RWPE2 (cell line): ENCODE measurements at regions not wholly inside any gene's neighbourhood (a gene's known extent, or its start where the extent isn't known, plus 50 kb on each side); places are given as distances from the start of the nearest gene placed in this dataset.

ENCODE experiments used
- ATAC-seq: fragments of 200-7000 bp; cut with Tn5 transposase; 3 replicates; pipeline ENCODE4 v1.9.1; 2021; ENCODE audit warnings: low read depth
- DNase-seq: peaks from one replicate; pipeline ENCODE4 v3.0.0-alpha.2; 2020; ENCODE audit warnings: low spot score
- H3K27ac ChIP-seq: fragments of 450-650 bp; 2 replicates; pipeline ENCODE4 v1.5.1; 2017; ENCODE audit warnings: mild to moderate bottlenecking; ENCODE audit not compliant: poor library complexity, severe bottlenecking
- H3K27me3 ChIP-seq: fragments of 250-450 bp; sonication (Bioruptor Pico); 2 replicates; pipeline ENCODE4 v1.5.1; 2021; ENCODE audit warnings: mild to moderate bottlenecking, moderate library complexity; ENCODE audit not compliant: insufficient read depth, poor library complexity, severe bottlenecking
- H3K36me3 ChIP-seq: fragments of 250-450 bp; sonication (Bioruptor Pico); 2 replicates; pipeline ENCODE4 v1.5.1; 2020; ENCODE audit warnings: low read depth, mild to moderate bottlenecking, moderate library complexity
- H3K4me1 ChIP-seq: fragments of 250-450 bp; sonication (Bioruptor Pico); 2 replicates; pipeline ENCODE4 v1.5.1; 2021; ENCODE audit warnings: mild to moderate bottlenecking, moderate library complexity; ENCODE audit not compliant: insufficient read depth, poor library complexity, severe bottlenecking
- H3K4me3 ChIP-seq: fragments of 250-450 bp; sonication (Bioruptor Pico); 2 replicates; pipeline ENCODE4 v1.5.1; 2021; ENCODE audit warnings: mild to moderate bottlenecking, moderate library complexity; ENCODE audit not compliant: severe bottlenecking
- H3K9me3 ChIP-seq: fragments of 250-450 bp; sonication (Bioruptor Pico); 2 replicates; pipeline ENCODE4 v1.5.1; 2021; ENCODE audit warnings: mild to moderate bottlenecking, moderate library complexity; ENCODE audit not compliant: severe bottlenecking
- TF ChIP-seq, protein P1 (sequence below): fragments of 450-650 bp; IDR thresholded peaks from one replicate; pipeline ENCODE4 v1.5.1; 2017; ENCODE audit warnings: mild to moderate bottlenecking, moderate library complexity; ENCODE audit not compliant: poor library complexity, severe bottlenecking

DNA sequence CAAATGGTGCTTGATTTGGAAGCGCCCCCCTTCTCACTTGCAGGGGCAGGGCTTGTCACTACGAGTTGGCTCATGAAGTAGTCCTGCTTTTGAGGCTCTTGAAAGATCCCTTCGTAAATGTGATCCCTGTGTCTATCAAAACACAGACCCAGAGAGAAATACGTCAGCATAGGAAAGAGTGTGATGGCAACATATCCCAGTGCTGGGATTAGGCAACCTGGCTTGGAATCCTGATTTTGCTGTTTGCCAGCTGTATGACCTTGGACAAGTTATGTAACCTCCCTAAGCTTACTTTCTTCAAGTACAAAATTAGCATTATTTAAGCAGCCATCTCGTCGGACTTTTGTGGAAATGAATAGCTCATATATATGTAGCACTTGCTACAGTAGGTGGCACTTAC, 228.4 kb downstream of the ATG4C start:
- Histone ChIP-seq H3K36me3 (no peaks in the 10 kb centered on the region), H3K27ac (no peak overlapping the region), H3K27me3 (no peaks in the 10 kb centered on the region), H3K4me1 (no peaks in the 10 kb centered on the region), H3K9me3 (no peaks in the 10 kb centered on the region), H3K4me3 (no peak overlapping the region)
- no peak for ATAC-seq
- DNase-seq: no peak
- TF ChIP-seq, protein P1, sequence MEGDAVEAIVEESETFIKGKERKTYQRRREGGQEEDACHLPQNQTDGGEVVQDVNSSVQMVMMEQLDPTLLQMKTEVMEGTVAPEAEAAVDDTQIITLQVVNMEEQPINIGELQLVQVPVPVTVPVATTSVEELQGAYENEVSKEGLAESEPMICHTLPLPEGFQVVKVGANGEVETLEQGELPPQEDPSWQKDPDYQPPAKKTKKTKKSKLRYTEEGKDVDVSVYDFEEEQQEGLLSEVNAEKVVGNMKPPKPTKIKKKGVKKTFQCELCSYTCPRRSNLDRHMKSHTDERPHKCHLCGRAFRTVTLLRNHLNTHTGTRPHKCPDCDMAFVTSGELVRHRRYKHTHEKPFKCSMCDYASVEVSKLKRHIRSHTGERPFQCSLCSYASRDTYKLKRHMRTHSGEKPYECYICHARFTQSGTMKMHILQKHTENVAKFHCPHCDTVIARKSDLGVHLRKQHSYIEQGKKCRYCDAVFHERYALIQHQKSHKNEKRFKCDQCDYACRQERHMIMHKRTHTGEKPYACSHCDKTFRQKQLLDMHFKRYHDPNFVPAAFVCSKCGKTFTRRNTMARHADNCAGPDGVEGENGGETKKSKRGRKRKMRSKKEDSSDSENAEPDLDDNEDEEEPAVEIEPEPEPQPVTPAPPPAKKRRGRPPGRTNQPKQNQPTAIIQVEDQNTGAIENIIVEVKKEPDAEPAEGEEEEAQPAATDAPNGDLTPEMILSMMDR: no peak

DNA sequence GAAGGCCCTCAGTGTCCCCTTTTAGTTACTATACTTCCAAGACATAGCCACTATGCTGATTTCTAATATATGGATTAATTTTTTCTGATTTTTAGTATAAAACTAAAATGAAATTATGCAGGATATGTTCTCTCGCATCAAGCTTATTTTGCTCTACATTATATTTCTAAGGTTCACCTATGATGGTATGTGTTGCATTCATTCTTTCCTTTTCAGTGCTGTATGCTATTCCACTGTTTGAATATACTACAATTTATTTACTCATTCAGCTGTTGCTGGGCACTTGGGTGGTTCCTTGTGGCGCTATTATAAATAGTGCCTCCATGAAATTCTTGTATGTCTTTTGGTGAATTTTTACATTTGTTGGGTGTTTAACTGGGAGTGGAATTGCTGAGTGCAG, 230.3 kb downstream of the ATG4C start:
- Histone ChIP-seq H3K27me3 (no peaks in the 10 kb centered on the region), H3K27ac (no peak overlapping the region), H3K36me3 (no peaks in the 10 kb centered on the region), H3K4me3 (no peak overlapping the region), H3K4me1 (no peaks in the 10 kb centered on the region), H3K9me3 (no peaks in the 10 kb centered on the region)
- TF ChIP-seq, protein P1: no peak
- DNase-seq: no peak
- no peak for ATAC-seq

DNA sequence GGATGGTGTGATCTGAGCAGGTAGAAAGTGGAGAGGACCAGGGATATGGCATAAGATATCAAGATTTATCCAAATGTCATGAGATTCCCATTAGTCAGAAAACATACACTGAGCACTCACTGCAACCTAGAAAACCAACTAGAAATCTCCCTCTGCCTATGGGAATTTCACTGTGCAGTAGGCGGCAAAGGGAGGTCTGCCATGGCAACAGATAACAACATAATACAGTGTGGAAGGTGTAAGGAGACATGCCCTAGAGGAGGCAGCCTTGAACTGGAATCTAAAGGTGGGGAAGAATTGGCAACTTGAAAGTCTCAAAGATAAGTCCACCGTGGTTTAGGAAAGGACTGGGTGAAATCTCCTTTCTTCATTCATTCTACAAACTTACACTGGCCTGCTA, 238.4 kb downstream of the ATG4C start:
- DNase-seq (no peak), ATAC-seq (no peak)
- H3K4me1 ChIP-seq: no peaks in the 10 kb centered on the region
- no peak overlapping the region for H3K27ac ChIP-seq
- TF ChIP-seq, protein P1: no peak
- H3K9me3 ChIP-seq: no peaks in the 10 kb centered on the region
- no peak overlapping the region for H3K4me3 ChIP-seq
- H3K27me3 ChIP-seq: peaks cover 4% of the 10 kb centered on the region
- no peaks in the 10 kb centered on the region for H3K36me3 ChIP-seq

DNA sequence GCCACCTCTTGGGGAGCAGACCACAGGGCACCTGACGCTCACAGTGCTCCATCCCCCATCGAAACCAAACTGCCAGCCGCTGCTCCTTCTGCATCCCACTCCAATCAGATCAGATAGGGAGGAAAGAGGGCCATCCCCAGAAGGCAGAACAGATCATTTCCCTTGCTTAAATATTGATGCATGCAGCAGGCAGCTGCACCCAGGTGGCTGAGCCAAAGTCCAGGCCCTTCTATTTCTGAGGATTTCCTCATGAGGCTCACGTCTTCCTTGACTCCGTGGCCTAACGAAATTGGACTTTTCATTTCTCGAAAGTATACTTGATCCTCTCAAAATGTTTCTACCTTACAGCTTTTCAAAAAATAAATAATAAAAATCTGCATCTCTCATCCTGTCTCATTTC, 239.2 kb downstream of the ATG4C start:
- H3K9me3 ChIP-seq: no peaks in the 10 kb centered on the region
- no peak overlapping the region for H3K4me3 ChIP-seq
- no peak overlapping the region for H3K27ac ChIP-seq
- H3K27me3 ChIP-seq: peaks cover 4% of the 10 kb centered on the region
- H3K4me1 ChIP-seq: no peaks in the 10 kb centered on the region
- ATAC-seq: no peak
- no peak for DNase-seq
- TF ChIP-seq, protein P1: no peak
- H3K36me3 ChIP-seq: no peaks in the 10 kb centered on the region

DNA sequence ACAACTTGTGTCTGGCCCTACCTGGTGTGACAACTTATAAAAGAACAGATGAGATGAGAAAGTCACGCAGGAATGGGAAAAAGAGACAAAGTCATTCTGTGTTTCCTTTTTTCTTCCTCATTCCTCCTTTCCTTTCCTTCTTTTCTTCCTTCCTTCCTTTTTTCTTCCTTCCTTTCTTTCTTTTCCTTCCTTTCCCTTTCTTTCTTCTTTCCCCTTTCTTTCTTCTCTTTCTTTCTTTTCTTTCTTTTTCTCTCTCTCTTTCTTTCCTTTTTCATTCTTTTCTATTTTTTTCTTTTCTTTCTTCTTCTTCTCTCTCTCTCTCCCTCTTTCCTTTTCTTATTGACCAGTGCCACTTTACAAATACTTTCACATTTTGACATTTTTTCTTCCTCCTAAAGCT, 239.7 kb downstream of the ATG4C start:
- H3K9me3 ChIP-seq: no peaks in the 10 kb centered on the region
- H3K36me3 ChIP-seq: no peaks in the 10 kb centered on the region
- H3K4me1 ChIP-seq: no peaks in the 10 kb centered on the region
- ATAC-seq (no peak), DNase-seq (no peak)
- peaks cover 4% of the 10 kb centered on the region for H3K27me3 ChIP-seq
- H3K27ac ChIP-seq: no peak overlapping the region
- no peak overlapping the region for H3K4me3 ChIP-seq
- TF ChIP-seq, protein P1: no peak
